ENCODE measurements at regions not wholly inside any gene's neighbourhood (a gene's known extent, or its start where the extent isn't known, plus 50 kb on each side); places are given as distances from the start of the nearest gene placed in this dataset.

GRCh38 chr22:26811647-26811992, 154.2 kb downstream of the MIAT start:
- no peaks in the 10 kb centered on the region for H3K27me3 Mint-ChIP-seq
- peaks cover 0 to 11% (median 0%) of the 10 kb centered on the region in 11 donors for H3K9me3 Mint-ChIP-seq
- no peak overlapping the region for H3K4me3 Mint-ChIP-seq
- H3K36me3 ChIP-seq (ENCODE audit: control insufficient read depth in 2 of 3, insufficient read depth in 3 of 3, low read length in 3 of 3): no peaks in the 10 kb centered on the region
- CTCF ChIA-PET: no interaction called here
- no peak overlapping the region for H3K4me3 ChIP-seq (ENCODE audit: low read length)
- DNase-seq (no peak), ATAC-seq (no peak)
- peaks cover 0 to 51% (median 21%) of the 10 kb centered on the region in 5 donors for H3K36me3 Mint-ChIP-seq
- no peaks in the 10 kb centered on the region for H3K27me3 ChIP-seq (ENCODE audit: control insufficient read depth in 2 of 2, insufficient read depth in 2 of 2, low read length in 2 of 2)
- POLR2A ChIA-PET: no interaction called here
- H3K4me1 ChIP-seq (ENCODE audit: control insufficient read depth in 2 of 2, insufficient read depth in 2 of 2, low read length in 2 of 2): no peaks in the 10 kb centered on the region
- H3K4me1 Mint-ChIP-seq: peaks cover 0 to 5% (median 0%) of the 10 kb centered on the region in 7 donors
- H3K9me3 ChIP-seq (ENCODE audit: control insufficient read depth in 2 of 3, low read length in 3 of 3): no peaks in the 10 kb centered on the region
- peak overlapping the region in 1 of 9 donors; percentile 32 for H3K27ac Mint-ChIP-seq
- no peak overlapping the region for H3K27ac ChIP-seq (ENCODE audit: low read depth, low read length)
- intact Hi-C loops (cut with micrococcal nuclease): no loop called here

DNA sequence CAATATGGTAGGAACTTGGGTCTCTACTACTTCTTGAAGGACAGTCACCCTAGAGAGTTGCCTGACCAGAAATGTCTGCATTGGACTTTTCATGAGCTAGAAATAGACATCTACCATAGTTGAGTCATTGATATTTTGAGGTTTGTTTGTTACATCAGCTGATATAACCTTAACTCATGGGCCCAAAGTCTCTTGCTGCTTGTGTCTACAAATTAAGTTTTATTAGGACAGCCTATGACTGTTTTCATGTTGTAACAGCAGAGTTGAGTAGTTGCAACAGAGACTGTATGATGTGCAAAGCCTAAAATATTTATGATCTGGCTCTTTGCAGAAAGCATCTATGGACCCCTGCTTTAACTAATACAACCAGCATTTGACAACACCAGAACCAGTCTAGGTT, 155.3 kb downstream of the MIAT start:
- Mint-ChIP-seq H3K27me3 (no peaks in the 10 kb centered on the region), H3K36me3 (peaks cover 0 to 57% (median 31%) of the 10 kb centered on the region in 5 donors), H3K4me1 (peaks cover 0 to 5% (median 0%) of the 10 kb centered on the region in 7 donors), H3K9me3 (peaks cover 0 to 12% (median 8%) of the 10 kb centered on the region in 11 donors), H3K4me3 (no peak overlapping the region), H3K27ac (no peak overlapping the region)
- H3K27ac ChIP-seq (ENCODE audit: low read depth, low read length): no peak overlapping the region
- H3K9me3 ChIP-seq (ENCODE audit: control insufficient read depth in 2 of 3, low read length in 3 of 3): no peaks in the 10 kb centered on the region
- ATAC-seq (no peak), DNase-seq (no peak)
- intact Hi-C loops (cut with micrococcal nuclease): no loop called here
- no peaks in the 10 kb centered on the region for H3K36me3 ChIP-seq (ENCODE audit: control insufficient read depth in 2 of 3, insufficient read depth in 3 of 3, low read length in 3 of 3)
- H3K4me3 ChIP-seq (ENCODE audit: low read length): no peak overlapping the region
- no peaks in the 10 kb centered on the region for H3K27me3 ChIP-seq (ENCODE audit: control insufficient read depth in 2 of 2, insufficient read depth in 2 of 2, low read length in 2 of 2)
- H3K4me1 ChIP-seq (ENCODE audit: control insufficient read depth in 2 of 2, insufficient read depth in 2 of 2, low read length in 2 of 2): no peaks in the 10 kb centered on the region
- POLR2A ChIA-PET: no interaction called here
- CTCF ChIA-PET: no interaction called here

DNA sequence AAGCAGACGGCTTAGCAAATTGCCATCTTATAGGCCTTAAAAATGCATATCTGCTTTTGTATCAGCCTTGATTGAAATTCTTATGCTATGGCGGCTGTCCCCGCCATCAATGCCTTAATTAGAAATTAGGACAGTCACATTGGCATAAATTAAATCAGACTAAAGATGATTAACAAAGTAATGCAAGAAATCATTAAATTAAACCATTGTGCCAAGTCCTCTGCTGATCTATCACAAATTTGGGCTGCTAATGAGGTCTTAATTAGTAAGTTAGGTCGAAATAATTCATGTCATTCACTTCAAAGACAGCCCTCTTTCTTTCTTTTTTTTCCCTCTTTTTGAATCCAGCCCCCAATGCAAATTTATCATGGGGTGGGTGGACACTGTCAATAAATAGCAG, 159.3 kb downstream of the MIAT start:
- POLR2A ChIA-PET: no interaction called here
- Mint-ChIP-seq H3K27ac (no peak overlapping the region), H3K4me1 (peaks cover 0 to 5% (median 0%) of the 10 kb centered on the region in 7 donors), H3K36me3 (peaks cover 0 to 53% (median 40%) of the 10 kb centered on the region in 5 donors), H3K4me3 (no peak overlapping the region), H3K9me3 (peaks cover 0 to 26% (median 11%) of the 10 kb centered on the region in 11 donors), H3K27me3 (no peaks in the 10 kb centered on the region)
- ATAC-seq (no peak), DNase-seq (no peak)
- no peaks in the 10 kb centered on the region for H3K4me1 ChIP-seq (ENCODE audit: control insufficient read depth in 2 of 2, insufficient read depth in 2 of 2, low read length in 2 of 2)
- H3K27ac ChIP-seq (ENCODE audit: low read depth, low read length): no peak overlapping the region
- peaks cover 0 to 9% (median 0%) of the 10 kb centered on the region in 3 experiments for H3K9me3 ChIP-seq (ENCODE audit: control insufficient read depth in 2 of 3, low read length in 3 of 3)
- no peaks in the 10 kb centered on the region for H3K36me3 ChIP-seq (ENCODE audit: control insufficient read depth in 2 of 3, insufficient read depth in 3 of 3, low read length in 3 of 3)
- CTCF ChIA-PET: no interaction called here
- intact Hi-C loops (cut with micrococcal nuclease): no loop called here
- H3K27me3 ChIP-seq (ENCODE audit: control insufficient read depth in 2 of 2, insufficient read depth in 2 of 2, low read length in 2 of 2): no peaks in the 10 kb centered on the region
- no peak overlapping the region for H3K4me3 ChIP-seq (ENCODE audit: low read length)

GRCh38 chr22:26817926-26818325, 160.5 kb downstream of the MIAT start:
- no peak for ATAC-seq
- Histone ChIP-seq H3K9me3 (ENCODE audit: control insufficient read depth in 2 of 3, low read length in 3 of 3) (peaks cover 0 to 9% (median 0%) of the 10 kb centered on the region in 3 experiments), H3K36me3 (ENCODE audit: control insufficient read depth in 2 of 3, insufficient read depth in 3 of 3, low read length in 3 of 3) (no peaks in the 10 kb centered on the region), H3K4me1 (ENCODE audit: control insufficient read depth in 2 of 2, insufficient read depth in 2 of 2, low read length in 2 of 2) (no peaks in the 10 kb centered on the region), H3K27me3 (ENCODE audit: control insufficient read depth in 2 of 2, insufficient read depth in 2 of 2, low read length in 2 of 2) (no peaks in the 10 kb centered on the region), H3K27ac (ENCODE audit: low read depth, low read length) (no peak overlapping the region), H3K4me3 (ENCODE audit: low read length) (no peak overlapping the region)
- no peak overlapping the region for H3K27ac Mint-ChIP-seq
- H3K27me3 Mint-ChIP-seq: no peaks in the 10 kb centered on the region
- intact Hi-C loops (cut with micrococcal nuclease): no loop called here
- no peak for DNase-seq
- no peak overlapping the region for H3K4me3 Mint-ChIP-seq
- H3K9me3 Mint-ChIP-seq: peaks cover 0 to 26% (median 11%) of the 10 kb centered on the region in 11 donors
- CTCF ChIA-PET: no interaction called here
- H3K36me3 Mint-ChIP-seq: peaks cover 0 to 46% (median 40%) of the 10 kb centered on the region in 5 donors
- POLR2A ChIA-PET: no interaction called here
- peaks cover 0 to 5% (median 0%) of the 10 kb centered on the region in 7 donors for H3K4me1 Mint-ChIP-seq

- H3K27me3 ChIP-seq (ENCODE audit: control insufficient read depth in 2 of 2, insufficient read depth in 2 of 2, low read length in 2 of 2): no peaks in the 10 kb centered on the region
- peaks cover 0 to 9% (median 0%) of the 10 kb centered on the region in 3 experiments for H3K9me3 ChIP-seq (ENCODE audit: control insufficient read depth in 2 of 3, low read length in 3 of 3)
- H3K4me1 ChIP-seq (ENCODE audit: control insufficient read depth in 2 of 2, insufficient read depth in 2 of 2, low read length in 2 of 2): no peaks in the 10 kb centered on the region
- H3K36me3 ChIP-seq (ENCODE audit: control insufficient read depth in 2 of 3, insufficient read depth in 3 of 3, low read length in 3 of 3): no peaks in the 10 kb centered on the region
- H3K27ac Mint-ChIP-seq: no peak overlapping the region
- peaks cover 0 to 39% (median 25%) of the 10 kb centered on the region in 5 donors for H3K36me3 Mint-ChIP-seq
- H3K4me1 Mint-ChIP-seq: no peaks in the 10 kb centered on the region
- POLR2A ChIA-PET: no interaction called here
- H3K4me3 ChIP-seq (ENCODE audit: low read length): no peak overlapping the region
- no peak overlapping the region for H3K4me3 Mint-ChIP-seq
- CTCF ChIA-PET: no interaction called here
- H3K9me3 Mint-ChIP-seq: peaks cover 0 to 24% (median 9%) of the 10 kb centered on the region in 11 donors
- DNase-seq (no peak), ATAC-seq (no peak)
- H3K27ac ChIP-seq (ENCODE audit: low read depth, low read length): no peak overlapping the region
- intact Hi-C loops (cut with micrococcal nuclease): no loop called here
- H3K27me3 Mint-ChIP-seq: no peaks in the 10 kb centered on the region
These were observed 164.5 kb downstream of the MIAT start for GRCh38 chr22:26821854-26822253.

- Histone ChIP-seq H3K27ac (ENCODE audit: low read depth, low read length) (no peak overlapping the region), H3K4me3 (ENCODE audit: low read length) (no peak overlapping the region), H3K36me3 (ENCODE audit: control insufficient read depth in 2 of 3, insufficient read depth in 3 of 3, low read length in 3 of 3) (no peaks in the 10 kb centered on the region), H3K9me3 (ENCODE audit: control insufficient read depth in 2 of 3, low read length in 3 of 3) (peaks cover 0 to 9% (median 0%) of the 10 kb centered on the region in 3 experiments), H3K4me1 (ENCODE audit: control insufficient read depth in 2 of 2, insufficient read depth in 2 of 2, low read length in 2 of 2) (no peaks in the 10 kb centered on the region), H3K27me3 (ENCODE audit: control insufficient read depth in 2 of 2, insufficient read depth in 2 of 2, low read length in 2 of 2) (no peaks in the 10 kb centered on the region)
- no peaks in the 10 kb centered on the region for H3K4me1 Mint-ChIP-seq
- ATAC-seq: no peak
- no peak overlapping the region for H3K27ac Mint-ChIP-seq
- H3K9me3 Mint-ChIP-seq: peaks cover 0 to 20% (median 6%) of the 10 kb centered on the region in 11 donors
- H3K4me3 Mint-ChIP-seq: no peak overlapping the region
- no peak for DNase-seq
- intact Hi-C loops (cut with micrococcal nuclease): no loop called here
- H3K27me3 Mint-ChIP-seq: no peaks in the 10 kb centered on the region
- peaks cover 0 to 34% (median 20%) of the 10 kb centered on the region in 5 donors for H3K36me3 Mint-ChIP-seq
- ChIA-PET CTCF (no interaction called here), POLR2A (no interaction called here)
These were observed 164.9 kb downstream of the MIAT start for GRCh38 chr22:26822313-26822712.

- DNase-seq (no peak), ATAC-seq (no peak)
- H3K36me3 Mint-ChIP-seq: peaks cover 0 to 18% (median 7%) of the 10 kb centered on the region in 5 donors
- peaks cover 0 to 2% (median 0%) of the 10 kb centered on the region in 7 donors for H3K4me1 Mint-ChIP-seq
- no peaks in the 10 kb centered on the region for H3K27me3 Mint-ChIP-seq
- no peaks in the 10 kb centered on the region for H3K36me3 ChIP-seq (ENCODE audit: control insufficient read depth in 2 of 3, insufficient read depth in 3 of 3, low read length in 3 of 3)
- H3K4me3 Mint-ChIP-seq: no peak overlapping the region
- no peak overlapping the region for H3K27ac Mint-ChIP-seq
- POLR2A ChIA-PET: no interaction called here
- H3K27me3 ChIP-seq (ENCODE audit: control insufficient read depth in 2 of 2, insufficient read depth in 2 of 2, low read length in 2 of 2): no peaks in the 10 kb centered on the region
- CTCF ChIA-PET: no interaction called here
- no peaks in the 10 kb centered on the region for H3K9me3 ChIP-seq (ENCODE audit: control insufficient read depth in 2 of 3, low read length in 3 of 3)
- H3K27ac ChIP-seq (ENCODE audit: low read depth, low read length): no peak overlapping the region
- intact Hi-C loops (cut with micrococcal nuclease): no loop called here
- no peak overlapping the region for H3K4me3 ChIP-seq (ENCODE audit: low read length)
- peaks cover 0 to 3% (median 0%) of the 10 kb centered on the region in 11 donors for H3K9me3 Mint-ChIP-seq
- no peaks in the 10 kb centered on the region for H3K4me1 ChIP-seq (ENCODE audit: control insufficient read depth in 2 of 2, insufficient read depth in 2 of 2, low read length in 2 of 2)
These were observed 166.6 kb downstream of the MIAT start for GRCh38 chr22:26823966-26824365.

Measured in naive thymus-derived CD4-positive, alpha-beta T cell (primary cell).